ENCODE measurements at regions not wholly inside any gene's neighbourhood (a gene's known extent, or its start where the extent isn't known, plus 50 kb on each side); places are given as distances from the start of the nearest gene placed in this dataset.

- Mint-ChIP-seq H3K4me1 (ENCODE audit: low read depth) (peaks cover 13% of the 10 kb centered on the region), H3K36me3 (ENCODE audit: insufficient read depth in 2 of 2) (no peaks in the 10 kb centered on the region), H3K27me3 (ENCODE audit: low read depth) (peaks cover 18% of the 10 kb centered on the region), H3K4me3 (no peak overlapping the region), H3K9me3 (no peaks in the 10 kb centered on the region), H3K27ac (no peak overlapping the region)
- ATAC-seq (replicated peaks in 1 of 2) (no peak), DNase-seq (no peak)
Measured at GRCh38 chr20:50272724-50273446, 82.3 kb downstream of the CEBPB start.

- DNase-seq (no peak), ATAC-seq (replicated peaks in 1 of 2) (no peak)
- Mint-ChIP-seq H3K4me3 (no peak overlapping the region), H3K36me3 (ENCODE audit: insufficient read depth in 2 of 2) (no peaks in the 10 kb centered on the region), H3K27me3 (ENCODE audit: low read depth) (peaks cover 25% of the 10 kb centered on the region), H3K9me3 (no peaks in the 10 kb centered on the region), H3K27ac (no peak overlapping the region), H3K4me1 (ENCODE audit: low read depth) (peaks cover 13% of the 10 kb centered on the region)
Measured at GRCh38 chr20:50273601-50274491, 83.2 kb downstream of the CEBPB start.

DNA sequence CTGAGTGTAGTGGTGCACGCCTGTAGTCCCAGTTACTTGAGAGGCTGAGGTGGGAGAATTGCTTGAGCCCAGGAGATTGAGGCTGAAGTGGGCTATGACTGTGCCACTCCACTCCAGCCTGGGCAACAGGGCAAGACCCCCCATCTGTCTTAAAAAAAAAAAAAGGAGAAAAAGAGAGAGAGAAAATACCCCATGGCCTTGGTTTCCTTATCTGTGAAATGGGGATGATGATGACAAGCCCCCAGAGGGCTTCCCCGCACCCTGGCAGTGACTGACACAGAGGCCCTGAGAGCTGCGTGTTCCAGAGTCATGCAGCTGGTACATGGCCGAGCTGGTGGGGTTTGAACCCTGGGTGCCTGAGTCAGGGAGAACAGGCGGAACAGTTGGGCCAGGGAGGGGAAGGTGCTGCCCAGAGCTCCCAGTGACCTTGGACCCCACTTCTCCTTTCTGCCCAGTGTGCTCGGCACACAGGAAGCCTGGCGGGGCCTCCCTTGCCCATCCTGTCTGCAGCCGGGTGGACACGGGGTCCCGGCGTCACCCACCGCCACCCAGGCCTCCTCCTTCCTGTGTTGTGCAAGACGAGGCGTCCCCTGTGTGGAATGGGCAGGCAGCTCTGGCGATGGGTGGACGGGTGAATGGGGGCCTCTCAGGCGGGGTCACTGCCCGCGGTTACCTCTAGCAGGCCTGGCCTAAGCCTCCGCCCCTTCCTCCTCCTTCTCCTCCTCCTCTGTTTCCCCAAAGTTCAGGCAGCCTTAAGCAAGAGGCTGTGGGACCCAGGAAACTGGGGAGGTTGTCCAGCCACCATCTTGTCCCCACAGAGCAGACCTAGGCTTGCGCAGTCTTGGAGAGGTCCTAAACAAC lies 84.2 kb downstream of the CEBPB start:
- no peak overlapping the region for H3K27ac Mint-ChIP-seq
- ATAC-seq (replicated peaks in 1 of 2) (no peak), DNase-seq (no peak)
- H3K36me3 Mint-ChIP-seq (ENCODE audit: insufficient read depth in 2 of 2) = no peaks in the 10 kb centered on the region
- peaks cover 13% of the 10 kb centered on the region for H3K4me1 Mint-ChIP-seq (ENCODE audit: low read depth)
- H3K4me3 Mint-ChIP-seq = no peak overlapping the region
- peaks cover 25% of the 10 kb centered on the region for H3K27me3 Mint-ChIP-seq (ENCODE audit: low read depth)
- H3K9me3 Mint-ChIP-seq = no peaks in the 10 kb centered on the region

GRCh38 chr20:50276119-50277063 lies 85.8 kb downstream of the CEBPB start:
- ATAC-seq (replicated peaks in 1 of 2) (no peak), DNase-seq (no peak)
- H3K27me3 Mint-ChIP-seq (ENCODE audit: low read depth) = peaks cover 14% of the 10 kb centered on the region
- peaks cover 5% of the 10 kb centered on the region for H3K4me1 Mint-ChIP-seq (ENCODE audit: low read depth)
- H3K36me3 Mint-ChIP-seq (ENCODE audit: insufficient read depth in 2 of 2) = no peaks in the 10 kb centered on the region
- no peak overlapping the region for H3K4me3 Mint-ChIP-seq
- H3K27ac Mint-ChIP-seq = no peak overlapping the region
- no peaks in the 10 kb centered on the region for H3K9me3 Mint-ChIP-seq

- ATAC-seq (replicated peaks in 1 of 2) = no peak
- Mint-ChIP-seq H3K27me3 (ENCODE audit: low read depth) (peaks cover 8% of the 10 kb centered on the region), H3K4me1 (ENCODE audit: low read depth) (peaks cover 5% of the 10 kb centered on the region), H3K36me3 (ENCODE audit: insufficient read depth in 2 of 2) (no peaks in the 10 kb centered on the region), H3K27ac (no peak overlapping the region), H3K9me3 (no peaks in the 10 kb centered on the region), H3K4me3 (no peak overlapping the region)
- no peak for DNase-seq
Measured at GRCh38 chr20:50277064-50277415, 86.4 kb downstream of the CEBPB start.

- Mint-ChIP-seq H3K9me3 (no peaks in the 10 kb centered on the region), H3K36me3 (ENCODE audit: insufficient read depth in 2 of 2) (no peaks in the 10 kb centered on the region), H3K4me1 (ENCODE audit: low read depth) (peaks cover 7% of the 10 kb centered on the region), H3K27ac (no peak overlapping the region), H3K4me3 (no peak overlapping the region), H3K27me3 (ENCODE audit: low read depth) (peaks cover 6% of the 10 kb centered on the region)
- ATAC-seq (replicated peaks in 1 of 2) (no peak), DNase-seq (no peak)
Measured at GRCh38 chr20:50277460-50278376, 87.1 kb downstream of the CEBPB start.

GRCh38 chr20:50278377-50278683 lies 87.7 kb downstream of the CEBPB start:
- Mint-ChIP-seq H3K9me3 (no peaks in the 10 kb centered on the region), H3K4me3 (no peak overlapping the region), H3K4me1 (ENCODE audit: low read depth) (peaks cover 13% of the 10 kb centered on the region), H3K27ac (no peak overlapping the region), H3K27me3 (ENCODE audit: low read depth) (peaks cover 6% of the 10 kb centered on the region), H3K36me3 (ENCODE audit: insufficient read depth in 2 of 2) (no peaks in the 10 kb centered on the region)
- DNase-seq (no peak), ATAC-seq (replicated peaks in 1 of 2) (no peak)

GRCh38 chr20:50278684-50279531 lies 88.3 kb downstream of the CEBPB start:
- H3K27me3 Mint-ChIP-seq (ENCODE audit: low read depth) = peaks cover 6% of the 10 kb centered on the region
- H3K4me1 Mint-ChIP-seq (ENCODE audit: low read depth) = peaks cover 19% of the 10 kb centered on the region
- H3K27ac Mint-ChIP-seq = no peak overlapping the region
- no peak for ATAC-seq (replicated peaks in 1 of 2)
- no peaks in the 10 kb centered on the region for H3K36me3 Mint-ChIP-seq (ENCODE audit: insufficient read depth in 2 of 2)
- no peak for DNase-seq
- no peaks in the 10 kb centered on the region for H3K9me3 Mint-ChIP-seq
- no peak overlapping the region for H3K4me3 Mint-ChIP-seq

- no peak overlapping the region for H3K4me3 Mint-ChIP-seq
- H3K27ac Mint-ChIP-seq = no peak overlapping the region
- no peak for ATAC-seq (replicated peaks in 1 of 2)
- peaks cover 6% of the 10 kb centered on the region for H3K27me3 Mint-ChIP-seq (ENCODE audit: low read depth)
- H3K4me1 Mint-ChIP-seq (ENCODE audit: low read depth) = peaks cover 26% of the 10 kb centered on the region
- no peak for DNase-seq
- H3K9me3 Mint-ChIP-seq = no peaks in the 10 kb centered on the region
- H3K36me3 Mint-ChIP-seq (ENCODE audit: insufficient read depth in 2 of 2) = no peaks in the 10 kb centered on the region
Measured at GRCh38 chr20:50279988-50280850, 89.6 kb downstream of the CEBPB start.

- Mint-ChIP-seq H3K27ac (no peak overlapping the region), H3K4me1 (ENCODE audit: low read depth) (peaks cover 34% of the 10 kb centered on the region), H3K9me3 (no peaks in the 10 kb centered on the region), H3K27me3 (ENCODE audit: low read depth) (peaks cover 6% of the 10 kb centered on the region), H3K4me3 (no peak overlapping the region), H3K36me3 (ENCODE audit: insufficient read depth in 2 of 2) (no peaks in the 10 kb centered on the region)
- ATAC-seq (replicated peaks in 1 of 2) (no peak), DNase-seq (no peak)
Measured at GRCh38 chr20:50280851-50281655, 90.4 kb downstream of the CEBPB start.

Measured in activated T-cell treated with anti-CD3 and anti-CD28 coated beads, Interleukin-2, amount 50 U/mL, for 72 hours (primary cell).